ENCODE measurements at regions not wholly inside any gene's neighbourhood (a gene's known extent, or its start where the extent isn't known, plus 50 kb on each side); places are given as distances from the start of the nearest gene placed in this dataset.

DNA sequence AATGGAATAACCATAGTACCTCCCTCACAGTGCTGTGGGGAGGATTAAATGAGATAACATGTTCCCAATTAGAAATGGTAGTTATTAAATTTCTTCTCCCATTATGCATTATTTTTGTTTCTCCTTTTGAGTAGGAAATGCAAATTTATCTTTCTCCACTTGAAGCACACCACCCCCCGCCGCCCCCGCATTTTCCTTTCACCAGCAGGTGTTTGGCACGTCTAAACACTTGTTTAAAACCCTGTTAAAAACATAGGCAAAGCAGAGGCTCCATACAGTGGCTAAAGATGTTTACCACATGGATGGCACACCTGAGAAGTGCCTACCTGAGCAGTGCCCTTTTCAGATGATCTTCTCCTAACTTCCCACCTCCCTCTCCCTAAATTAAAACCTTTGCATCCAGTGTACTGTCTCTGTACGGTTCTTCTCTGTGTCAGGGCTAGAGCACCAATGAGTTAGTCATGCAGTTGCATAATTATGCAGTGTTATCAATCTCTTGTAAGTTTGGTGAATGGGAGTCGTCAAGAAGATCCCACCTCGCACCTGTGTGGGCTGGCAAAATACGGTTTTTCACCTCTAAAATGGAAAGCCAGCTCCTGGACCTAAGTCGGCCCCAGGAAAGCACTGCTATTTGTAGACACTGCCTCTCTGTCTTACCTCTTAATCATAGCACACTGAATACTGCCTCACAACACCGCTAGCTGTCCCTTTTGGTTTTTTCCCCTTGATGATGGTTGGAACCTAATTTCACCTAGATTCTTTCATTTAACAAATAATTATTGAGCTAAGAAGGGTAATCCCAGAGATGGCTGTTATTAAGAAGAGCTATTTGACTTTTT lies 122.0 kb downstream of the CT47B1 start:
- H4K91ac ChIP-seq (ENCODE audit: insufficient read length, low read depth, low read length), result no peak overlapping the region
- H3K4me1 ChIP-seq (ENCODE audit: insufficient read depth, low read length), result no peaks in the 10 kb centered on the region
- Mint-ChIP-seq H3K36me3 (ENCODE audit: insufficient read depth in 1 of 3, low read depth in 3 of 3) (peaks cover 0 to 1% (median 0%) of the 10 kb centered on the region in 3 experiments; a peak in 1 of 7 replicates), H3K27ac (no peak overlapping the region), H3K27me3 (ENCODE audit: low read depth) (peaks cover 18% of the 10 kb centered on the region), H3K9me3 (peaks cover 67 to 68% of the 10 kb centered on the region in 2 experiments), H3K4me3 (no peak overlapping the region), H3K4me1 (peaks cover 9 to 29% of the 10 kb centered on the region in 2 experiments)
- no peak overlapping the region for H2BK20ac ChIP-seq (ENCODE audit: low read depth, low read length, poor library complexity, severe bottlenecking)
- H3K9me3 ChIP-seq (ENCODE audit: control insufficient read depth, low read depth, low read length), result peaks cover 34% of the 10 kb centered on the region
- H2BK12ac ChIP-seq (ENCODE audit: insufficient read length, low read depth, low read length), result no peak overlapping the region
- H3K4me2 ChIP-seq (ENCODE audit: insufficient read depth, insufficient read length, low read length), result no peak overlapping the region
- H3K9ac ChIP-seq (ENCODE audit: extremely low read depth, insufficient read length, low read length), result no peak overlapping the region
- H2AK5ac ChIP-seq (ENCODE audit: insufficient read length, low read length), result no peak overlapping the region
- no peaks in the 10 kb centered on the region for H3K79me1 ChIP-seq (ENCODE audit: insufficient read depth, low read depth, low read length, poor library complexity, severe bottlenecking)
- H2AFZ ChIP-seq (ENCODE audit: low read length), result no peak overlapping the region
- no peaks in the 10 kb centered on the region for H4K20me1 ChIP-seq (ENCODE audit: control insufficient read depth, insufficient read depth, insufficient read length)
- no peaks in the 10 kb centered on the region for H3K23me2 ChIP-seq (ENCODE audit: insufficient read length, low read depth, low read length, poor library complexity, severe bottlenecking)
- no peaks in the 10 kb centered on the region for H3K27me3 ChIP-seq (ENCODE audit: insufficient read depth, low read length)
- no peak overlapping the region for H3T11ph ChIP-seq (ENCODE audit: low read length)
- DNase-seq, result no peak
- no peak overlapping the region for H3K18ac ChIP-seq (ENCODE audit: insufficient read length, low read depth, low read length)
- H4K8ac ChIP-seq (replicated peaks; ENCODE audit: insufficient read length, low read depth, low read length), result no peak overlapping the region
- H2BK5ac ChIP-seq (ENCODE audit: insufficient read length, low read length), result no peak overlapping the region
- no peak overlapping the region for H2BK15ac ChIP-seq (ENCODE audit: low read depth, low read length)
- no peak overlapping the region for H3K56ac ChIP-seq (ENCODE audit: insufficient read length, low read depth, low read length)
- H3K23ac ChIP-seq (ENCODE audit: insufficient read length, low read depth, low read length), result no peak overlapping the region
- no peak overlapping the region for H4K5ac ChIP-seq (ENCODE audit: insufficient read length, low read depth, low read length)
- H3K14ac ChIP-seq (ENCODE audit: insufficient read depth, low read length), result no peak overlapping the region
- WGBS (ENCODE audit: extremely low coverage, insufficient read length, low lambda C conversion rate), result no CpG with 5 or more reads among the region's 10 CpGs
- no peak overlapping the region for H2BK120ac ChIP-seq (ENCODE audit: low read depth, low read length, poor library complexity, severe bottlenecking)
- TF ChIP-seq, protein P1, sequence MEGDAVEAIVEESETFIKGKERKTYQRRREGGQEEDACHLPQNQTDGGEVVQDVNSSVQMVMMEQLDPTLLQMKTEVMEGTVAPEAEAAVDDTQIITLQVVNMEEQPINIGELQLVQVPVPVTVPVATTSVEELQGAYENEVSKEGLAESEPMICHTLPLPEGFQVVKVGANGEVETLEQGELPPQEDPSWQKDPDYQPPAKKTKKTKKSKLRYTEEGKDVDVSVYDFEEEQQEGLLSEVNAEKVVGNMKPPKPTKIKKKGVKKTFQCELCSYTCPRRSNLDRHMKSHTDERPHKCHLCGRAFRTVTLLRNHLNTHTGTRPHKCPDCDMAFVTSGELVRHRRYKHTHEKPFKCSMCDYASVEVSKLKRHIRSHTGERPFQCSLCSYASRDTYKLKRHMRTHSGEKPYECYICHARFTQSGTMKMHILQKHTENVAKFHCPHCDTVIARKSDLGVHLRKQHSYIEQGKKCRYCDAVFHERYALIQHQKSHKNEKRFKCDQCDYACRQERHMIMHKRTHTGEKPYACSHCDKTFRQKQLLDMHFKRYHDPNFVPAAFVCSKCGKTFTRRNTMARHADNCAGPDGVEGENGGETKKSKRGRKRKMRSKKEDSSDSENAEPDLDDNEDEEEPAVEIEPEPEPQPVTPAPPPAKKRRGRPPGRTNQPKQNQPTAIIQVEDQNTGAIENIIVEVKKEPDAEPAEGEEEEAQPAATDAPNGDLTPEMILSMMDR (conservative IDR thresholded peaks at IDR 0.05), result no peak
- H3K4ac ChIP-seq (ENCODE audit: low read depth, low read length), result no peak overlapping the region
- no peaks in the 10 kb centered on the region for H3K79me2 ChIP-seq (ENCODE audit: insufficient read depth, low read length)
- H3K27ac ChIP-seq (ENCODE audit: insufficient read length, low read depth, low read length), result no peak overlapping the region
